Sciatic nerve (tissue), 2 donors: ENCODE measurements at regions not wholly inside any gene's neighbourhood (a gene's known extent, or its start where the extent isn't known, plus 50 kb on each side); places are given as distances from the start of the nearest gene placed in this dataset.
"Not testable (repeated sequence)": the region's sequence is repeated elsewhere in the genome, so short reads cannot be mapped to it uniquely, and the experiment has no call there.

Experiments used
- ATAC-seq: fragments of 200-7000 bp; cut with Tn5 transposase; one replicate; pipeline ENCODE4 v1.9.1; 2020; ENCODE audit warnings: mild to moderate bottlenecking, moderate library complexity
- DNase-seq: peaks from one replicate; pipeline ENCODE4 v3.0.0-alpha.2; 2020; ENCODE audit warnings: low spot score
- intact Hi-C: fragments of 100-400 bp; cut with DNase I; formaldehyde crosslinking; loops from one replicate; pipeline ENCODE4 v1.14.2; 2022
- donor health status: DM: no; HTN: no; CAD: no.
- donor health status: DM: no; HTN: no; CAD: no.

DNA sequence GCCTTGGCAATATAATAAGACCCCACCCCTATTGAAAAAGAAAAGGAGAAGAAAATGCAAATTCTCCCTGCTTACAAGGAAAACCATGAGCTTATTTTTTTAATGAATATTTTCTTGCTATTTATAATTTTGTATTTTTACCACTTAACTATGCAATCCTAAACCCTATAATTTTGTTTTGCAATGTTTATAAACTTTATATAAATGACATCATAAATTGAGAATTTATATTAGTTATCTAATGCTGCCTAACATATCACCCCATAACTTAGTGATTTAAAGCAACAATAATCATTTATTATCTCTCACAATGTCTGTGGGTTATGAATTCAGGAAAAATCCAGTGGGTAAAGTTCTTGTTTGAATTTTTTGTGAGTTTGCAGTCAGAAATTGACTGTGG is 369.1 kb downstream of the TAF11L14 start:
- intact Hi-C loops: no loop called here
- DNase-seq: no peak
- ATAC-seq: no peak

DNA sequence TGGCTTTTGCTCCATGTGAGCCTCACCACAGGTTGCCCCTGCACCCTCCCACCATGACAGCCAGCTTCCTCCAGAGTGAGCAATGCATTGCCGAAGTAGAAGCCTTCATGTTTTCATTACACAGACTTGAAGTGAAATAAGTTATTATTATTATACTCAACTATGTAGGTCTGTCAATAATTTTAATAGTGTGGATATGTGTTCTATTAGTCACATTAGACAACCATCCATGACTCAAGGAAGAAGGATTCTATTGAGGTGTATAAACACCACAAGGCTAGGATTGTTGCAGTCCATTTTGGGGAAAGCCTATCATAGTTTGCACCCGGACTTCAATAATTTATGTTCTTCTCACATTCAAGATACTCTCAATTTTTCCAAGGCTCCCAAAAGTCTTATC is 369.5 kb downstream of the TAF11L14 start:
- no peak for ATAC-seq
- intact Hi-C loops: no loop called here
- no peak for DNase-seq

DNA sequence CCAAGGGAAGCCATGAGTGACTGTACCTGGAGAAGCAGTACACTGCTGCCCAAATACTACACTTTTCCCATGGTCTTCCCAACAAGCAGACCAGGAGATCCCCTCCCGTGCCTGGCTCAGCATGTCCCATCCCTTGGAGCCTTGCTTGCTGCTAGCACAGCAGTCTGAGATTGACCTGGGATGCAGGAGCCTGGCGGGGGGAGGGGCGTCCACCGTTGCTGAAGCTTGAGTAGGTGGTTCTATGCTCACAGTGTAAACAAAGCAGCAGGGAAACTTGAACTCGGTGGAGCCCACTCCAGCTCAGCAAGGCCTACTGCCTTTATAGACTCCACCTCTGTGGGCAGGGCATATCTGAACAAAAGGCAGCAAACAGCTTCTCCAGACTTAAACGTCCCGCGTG is 372.0 kb downstream of the TAF11L14 start:
- ATAC-seq, intact Hi-C loops: not testable (repeated sequence)

DNA sequence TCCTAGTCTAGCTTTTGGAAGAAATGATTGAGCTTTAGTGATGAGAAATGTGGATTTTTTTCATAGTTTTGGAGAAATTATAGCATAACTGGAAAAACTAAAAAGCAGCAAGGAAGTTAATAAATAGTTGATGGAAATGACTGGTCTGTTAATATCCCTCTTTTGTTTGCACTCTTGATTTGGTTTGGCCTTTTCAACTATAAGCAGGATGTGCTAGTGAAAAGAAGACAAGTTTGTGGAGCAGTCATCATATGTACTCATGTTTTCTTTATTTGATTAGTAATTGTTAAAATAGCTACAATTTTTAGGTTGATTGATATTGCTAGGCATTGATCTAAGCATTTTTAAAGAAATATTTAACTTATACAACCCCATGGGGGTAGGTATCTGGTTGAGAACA is 374.7 kb downstream of the TAF11L14 start:
- ATAC-seq (no peak), DNase-seq (no peak)
- intact Hi-C loops: no loop called here

More for the DNA sequence above, 372.0 kb downstream of the TAF11L14 start:
- DNase-seq: not testable (repeated sequence)

DNA sequence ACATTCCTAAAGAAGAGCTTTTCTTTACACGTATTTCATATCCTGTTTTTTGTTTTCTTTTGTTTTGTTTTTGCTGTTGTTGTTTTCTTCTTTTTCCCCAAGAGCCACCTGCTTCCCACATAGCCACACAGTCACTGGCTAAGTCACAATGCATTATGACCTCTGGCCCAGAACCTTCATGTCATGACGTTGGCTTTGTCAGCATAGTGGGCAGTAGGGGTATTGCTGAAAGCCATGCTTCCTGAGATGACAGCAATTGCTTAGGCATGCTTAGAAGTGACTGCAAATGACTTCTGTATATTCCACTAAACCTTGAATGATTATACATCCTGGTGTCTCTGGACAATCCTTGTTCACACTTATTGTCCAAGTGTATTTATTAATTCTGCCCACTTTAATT is 375.8 kb downstream of the TAF11L14 start:
- DNase-seq (no peak), ATAC-seq (no peak)
- intact Hi-C loops: no loop called here

- DNase-seq (no peak), ATAC-seq (no peak)
- intact Hi-C loops: no loop called here
Observed at GRCh38 chr5:18018472-18018871, 384.2 kb downstream of the TAF11L14 start.

DNA sequence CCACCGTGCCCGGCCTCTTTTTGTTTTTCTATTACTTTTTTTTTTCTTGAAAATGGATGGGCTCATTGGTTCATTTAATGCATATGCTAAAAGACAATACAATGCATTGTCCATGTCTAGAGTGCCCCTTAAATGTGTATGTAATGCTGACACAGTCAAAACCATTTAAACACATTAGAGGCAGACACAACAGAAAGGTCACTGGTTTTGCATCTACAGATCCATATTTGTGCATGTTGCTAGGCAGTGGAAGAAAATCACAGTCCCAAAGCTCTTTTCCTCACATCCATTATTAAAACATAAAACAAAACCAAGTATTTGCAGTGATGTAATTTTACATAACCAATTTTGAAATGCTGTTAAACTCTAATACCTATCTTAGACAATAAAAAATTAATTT is 389.0 kb downstream of the TAF11L14 start:
- no peak for DNase-seq
- ATAC-seq: no peak
- intact Hi-C loops: no loop called here

GRCh38 chr5:18023986-18024385 is 389.7 kb downstream of the TAF11L14 start:
- ATAC-seq: no peak
- intact Hi-C loops: no loop called here
- no peak for DNase-seq

DNA sequence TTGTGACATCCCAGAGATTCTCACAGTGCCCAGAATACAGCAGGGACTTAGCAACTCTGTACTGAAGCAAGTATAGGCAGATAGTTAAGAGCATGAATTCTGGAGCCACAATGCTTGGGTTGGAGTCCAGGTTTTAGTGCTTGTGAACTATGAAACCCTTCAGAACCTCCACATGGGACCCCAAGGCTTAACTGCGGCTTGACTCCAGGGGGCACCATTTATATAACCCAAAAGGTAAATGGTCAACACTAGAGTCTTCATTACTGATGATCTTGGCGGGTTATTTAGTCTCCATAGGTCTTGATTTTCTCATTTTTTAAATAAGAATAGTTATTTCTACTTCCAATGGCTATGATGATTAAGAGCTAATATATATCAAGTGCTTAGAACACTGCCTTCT is 390.3 kb downstream of the TAF11L14 start:
- DNase-seq: no peak
- intact Hi-C loops: no loop called here
- no peak for ATAC-seq

GRCh38 chr5:18027241-18027867 is 393.1 kb downstream of the TAF11L14 start:
- ATAC-seq: no peak
- no peak for DNase-seq
- intact Hi-C loops: no loop called here

GRCh38 chr5:18028036-18028435 is 393.8 kb downstream of the TAF11L14 start:
- intact Hi-C loops: no loop called here
- ATAC-seq (no peak), DNase-seq (no peak)

- no peak for ATAC-seq
- intact Hi-C loops: no loop called here
- no peak for DNase-seq
Observed at GRCh38 chr5:18032744-18033143, 398.5 kb downstream of the TAF11L14 start.

DNA sequence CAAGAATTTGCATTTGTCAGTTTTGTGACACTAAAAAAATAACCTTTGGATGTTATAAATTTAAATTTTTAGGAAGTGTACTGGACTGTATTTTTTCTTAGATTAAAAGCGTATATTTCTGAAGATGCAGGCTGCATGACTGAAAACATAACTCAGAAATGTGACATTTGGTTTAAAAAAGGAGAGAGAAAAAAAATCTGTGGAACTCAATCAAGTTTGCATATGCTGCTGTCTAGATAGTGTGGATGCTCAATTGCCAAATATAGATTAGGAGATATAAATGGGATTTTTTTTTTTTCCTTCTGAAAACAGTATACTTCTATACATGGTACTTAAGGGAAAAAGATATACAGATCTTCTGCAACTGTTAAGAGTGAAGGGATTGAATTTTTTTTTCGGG is 402.3 kb downstream of the TAF11L14 start:
- no peak for ATAC-seq
- intact Hi-C loops: no loop called here
- DNase-seq: no peak

DNA sequence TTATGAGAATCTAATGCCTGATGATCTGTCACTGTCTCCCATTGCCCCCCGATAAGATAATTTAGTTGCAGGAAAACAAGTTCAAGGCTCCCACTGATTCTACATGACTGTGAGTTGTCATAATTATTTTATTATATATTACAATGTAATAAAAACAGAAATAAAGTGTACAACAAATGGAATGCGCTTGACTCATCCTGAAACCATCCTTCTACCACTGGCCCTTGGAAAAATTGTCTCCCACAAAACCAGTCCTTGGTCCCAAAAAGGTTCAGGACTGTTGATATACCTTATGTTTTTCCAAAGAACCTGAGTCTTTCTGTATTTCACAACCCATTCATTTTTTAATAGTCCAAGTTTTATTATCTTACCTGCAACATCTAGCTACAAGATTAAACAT is 403.5 kb downstream of the TAF11L14 start:
- ATAC-seq (no peak), DNase-seq (no peak)
- intact Hi-C loops: no loop called here

GRCh38 chr5:18043344-18043743 is 409.1 kb downstream of the TAF11L14 start:
- ATAC-seq (no peak), DNase-seq (no peak)
- intact Hi-C loops: no loop called here

- ATAC-seq: no peak
- intact Hi-C loops: no loop called here
Observed at GRCh38 chr5:18048449-18048848, 414.2 kb downstream of the TAF11L14 start.

DNA sequence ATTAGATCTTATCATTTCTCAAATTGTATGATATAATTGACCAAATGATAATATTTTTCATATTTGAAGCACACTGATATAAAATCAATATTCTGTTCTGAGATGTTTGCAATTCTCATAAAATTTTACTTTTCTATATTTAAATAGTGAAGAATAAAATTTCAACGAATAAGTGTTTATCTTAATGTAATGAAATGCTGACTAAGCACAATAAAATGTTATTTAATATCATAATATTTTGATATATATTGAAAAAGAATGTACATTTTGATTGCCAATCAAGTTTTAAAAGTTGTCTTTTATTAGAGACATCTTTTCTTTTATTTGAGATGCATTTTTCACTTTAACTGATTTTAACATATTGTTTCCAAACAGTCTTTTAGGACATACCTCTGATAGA is 416.1 kb downstream of the TAF11L14 start:
- DNase-seq: no peak
- intact Hi-C loops: no loop called here
- ATAC-seq: no peak

More at GRCh38 chr5:18048449-18048848, 414.2 kb downstream of the TAF11L14 start:
- no peak for DNase-seq

GRCh38 chr5:18050776-18051175 is 416.5 kb downstream of the TAF11L14 start:
- ATAC-seq (no peak), DNase-seq (no peak)
- intact Hi-C loops: no loop called here

DNA sequence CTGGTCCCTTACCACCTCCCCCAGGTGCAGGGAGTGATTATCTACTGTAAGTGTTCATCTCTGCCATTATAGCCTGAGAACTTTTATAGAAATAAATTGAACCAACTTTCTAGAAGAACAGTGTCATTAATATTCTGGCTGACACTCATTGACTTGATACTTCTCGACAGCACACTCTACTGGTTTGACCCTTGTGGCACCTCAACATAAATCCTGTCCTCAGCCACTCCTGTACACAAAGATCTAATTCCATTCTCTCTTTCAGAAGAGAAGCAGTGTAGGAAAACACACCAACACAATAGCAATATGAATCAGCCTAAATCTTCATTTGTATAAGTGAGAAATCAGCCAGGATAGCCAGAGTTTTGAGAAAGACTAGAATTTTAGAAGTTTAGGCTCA is 417.7 kb downstream of the TAF11L14 start:
- DNase-seq (no peak), ATAC-seq (no peak)
- intact Hi-C loops: no loop called here

DNA sequence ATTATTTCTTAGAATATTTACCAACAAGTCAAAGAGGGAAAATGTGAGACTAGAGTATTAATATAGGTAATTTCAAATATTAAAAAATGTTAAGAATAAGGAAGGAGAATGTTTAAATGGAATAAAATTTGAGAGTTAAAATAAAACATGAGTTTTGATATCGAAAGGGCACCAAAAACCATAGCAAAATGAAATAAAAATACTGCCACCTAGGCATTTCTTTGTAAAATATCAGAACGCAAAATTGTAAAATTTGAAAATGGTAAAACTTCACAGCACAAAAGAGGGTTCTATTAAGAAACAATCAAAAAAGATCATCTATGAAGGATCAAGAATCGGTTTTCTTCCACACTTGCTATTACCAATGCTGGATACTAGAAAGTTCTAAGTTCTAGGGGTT is 418.3 kb downstream of the TAF11L14 start:
- no peak for DNase-seq

DNA sequence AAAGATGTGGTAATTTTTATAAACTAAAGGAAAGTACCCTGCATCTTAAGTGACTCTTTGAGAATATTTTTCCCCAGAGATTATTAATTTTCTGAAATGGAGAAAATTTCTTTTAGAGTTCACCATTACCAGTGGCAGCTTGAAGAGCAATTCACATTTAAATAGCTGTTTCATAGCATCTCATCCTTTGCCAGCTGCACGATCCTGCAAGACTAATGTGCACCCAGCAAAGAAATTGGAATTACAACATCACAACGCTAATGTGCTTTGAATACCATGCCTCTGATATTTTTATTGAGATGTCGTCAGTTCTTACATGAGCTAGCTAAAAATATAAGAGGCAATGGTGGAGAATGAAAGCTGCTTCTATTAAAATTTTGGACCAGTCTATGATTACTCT is 423.5 kb downstream of the TAF11L14 start:
- DNase-seq: no peak
- ATAC-seq: no peak
- intact Hi-C loops: no loop called here

More for the DNA sequence above, 418.3 kb downstream of the TAF11L14 start:
- intact Hi-C loops: no loop called here
- no peak for ATAC-seq

GRCh38 chr5:18067615-18068014 is 433.4 kb downstream of the TAF11L14 start:
- intact Hi-C loops: no loop called here
- ATAC-seq (no peak), DNase-seq (no peak)
